ENCODE measurements at regions not wholly inside any gene's neighbourhood (a gene's known extent, or its start where the extent isn't known, plus 50 kb on each side); places are given as distances from the start of the nearest gene placed in this dataset.

- H4K20me1 ChIP-seq (replicated peaks in 1 of 2; ENCODE audit: control insufficient read depth in 1 of 2, insufficient read depth in 2 of 2, low read length in 2 of 2) = no peaks in the 10 kb centered on the region
- no peak overlapping the region for H3K4me2 ChIP-seq (ENCODE audit: insufficient read depth in 1 of 2, low read depth in 2 of 2, low read length in 2 of 2)
- no peaks in the 10 kb centered on the region for H3K36me3 ChIP-seq (ENCODE audit: control insufficient read depth in 2 of 4, insufficient read depth in 4 of 4, low read length in 3 of 4)
- no peak overlapping the region for H2BK5ac ChIP-seq (ENCODE audit: low read depth, low read length)
- no peak overlapping the region for H4K91ac ChIP-seq (replicated peaks; ENCODE audit: insufficient read length, low read length)
- H3K18ac ChIP-seq (ENCODE audit: extremely low read depth, low read length) = no peak overlapping the region
- no peaks in the 10 kb centered on the region for H3K27me3 ChIP-seq (replicated peaks in 1 of 4; ENCODE audit: control insufficient read depth in 3 of 4, extremely low read depth in 1 of 4, insufficient read depth in 3 of 4, low read length in 3 of 4)
- no peak overlapping the region for H3K9ac ChIP-seq (replicated peaks in 1 of 4; ENCODE audit: extremely low read depth in 1 of 4, low read depth in 3 of 4, low read length in 3 of 4)
- H2BK15ac ChIP-seq (ENCODE audit: low read length) = no peak overlapping the region
- no peak overlapping the region for H4K8ac ChIP-seq (ENCODE audit: extremely low read depth, insufficient read depth, low read length)
- no peak overlapping the region for H3K14ac ChIP-seq (ENCODE audit: insufficient read length)
- no peaks in the 10 kb centered on the region for H3K79me1 ChIP-seq (ENCODE audit: low read depth, low read length)
- H3K4ac ChIP-seq (replicated peaks; ENCODE audit: insufficient read length, low read depth, low read length) = no peak overlapping the region
- FAIRE-seq (no peak), DNase-seq (ENCODE audit: low read depth in 1 of 2, low spot score in 2 of 2) (no peak)
- H2BK20ac ChIP-seq (ENCODE audit: low read length) = no peak overlapping the region
- H4K5ac ChIP-seq (ENCODE audit: insufficient read length, low read depth, low read length) = no peak overlapping the region
- no peak overlapping the region for H2AFZ ChIP-seq (ENCODE audit: low read length)
- H3K79me2 ChIP-seq (ENCODE audit: control insufficient read depth in 1 of 2, insufficient read depth in 2 of 2, low read length in 2 of 2) = no peaks in the 10 kb centered on the region
- H3K23ac ChIP-seq (ENCODE audit: insufficient read length) = no peak overlapping the region
- H3K56ac ChIP-seq (replicated peaks; ENCODE audit: insufficient read length, low read depth, low read length) = no peak overlapping the region
- no peak overlapping the region for H2AK5ac ChIP-seq (ENCODE audit: low read depth, low read length)
- CTCF ChIA-PET (ENCODE audit: partially characterized antibody) = interaction anchor here (1.0 kb wide), 1 partner anchor 13 kb away, joined by 3 read pairs; no protein-coding TSS in a partner anchor
- peaks cover 0 to 8% (median 1%) of the 10 kb centered on the region in 4 experiments; a peak in 1 of 7 replicates for H3K4me1 ChIP-seq (replicated peaks in 1 of 4; ENCODE audit: control insufficient read depth in 3 of 4, insufficient read depth in 4 of 4, low read length in 3 of 4)
- no peak overlapping the region for H2BK12ac ChIP-seq (ENCODE audit: low read depth, low read length)
- 91% methylated on average over 5 of the region's 5 CpGs; no CpG with 5 or more reads in 1 of the 2 experiments for WGBS, 2 experiments (ENCODE audit: extremely low coverage in 1 of 2, insufficient coverage in 1 of 2, insufficient read length in 1 of 2, insufficient replicate concordance in 2 of 2, low coverage in 1 of 2, low lambda C conversion rate in 2 of 2, missing lambda C conversion rate in 1 of 2)
- no peaks in the 10 kb centered on the region; the same call in 1 of the 2 replicates for H3K23me2 ChIP-seq (ENCODE audit: low read depth, low read length)
- no peak overlapping the region for H3K4me3 ChIP-seq (ENCODE audit: extremely low read depth in 1 of 4, insufficient read depth in 2 of 4, low read depth in 3 of 4, low read length in 4 of 4)
- H3K27ac ChIP-seq (ENCODE audit: low read depth, low read length) = no peak overlapping the region
- no peaks in the 10 kb centered on the region for H3K9me3 ChIP-seq (ENCODE audit: insufficient read depth in 2 of 2, low read depth in 1 of 2, low read length in 1 of 2)
- POLR2A ChIA-PET (ENCODE audit: partially characterized antibody) = no interaction called here
- no peak overlapping the region for H2BK120ac ChIP-seq (replicated peaks; ENCODE audit: low read depth, low read length)
- no peak for TF ChIP-seq FOSL1 (IDR thresholded peaks at IDR 0.05; ENCODE audit: insufficient read depth, low read depth, low read length)
- TF ChIP-seq HDAC6 (IDR thresholded peaks at IDR 0.05; ENCODE audit: low read depth, low read length) = no peak
- no peak for TF ChIP-seq ATF2 (IDR thresholded peaks at IDR 0.05; ENCODE audit: low read length)
- TF ChIP-seq USF2 (IDR thresholded peaks at IDR 0.05; ENCODE audit: low read length) = no peak
- no peak for TF ChIP-seq SUZ12 (IDR thresholded peaks at IDR 0.05; ENCODE audit: low read length)
- TF ChIP-seq CTCF (IDR thresholded peaks at IDR 0.05; ENCODE audit: control extremely low read depth in 1 of 3, insufficient read depth in 1 of 3, low read depth in 1 of 3, low read length in 3 of 3) = no peak
Measured at GRCh38 chr14:32009221-32009975, 67.7 kb upstream of the ARHGAP5 start.

Measured in H1 (cell line).